ENCODE measurements at regions not wholly inside any gene's neighbourhood (a gene's known extent, or its start where the extent isn't known, plus 50 kb on each side); places are given as distances from the start of the nearest gene placed in this dataset.

DNA sequence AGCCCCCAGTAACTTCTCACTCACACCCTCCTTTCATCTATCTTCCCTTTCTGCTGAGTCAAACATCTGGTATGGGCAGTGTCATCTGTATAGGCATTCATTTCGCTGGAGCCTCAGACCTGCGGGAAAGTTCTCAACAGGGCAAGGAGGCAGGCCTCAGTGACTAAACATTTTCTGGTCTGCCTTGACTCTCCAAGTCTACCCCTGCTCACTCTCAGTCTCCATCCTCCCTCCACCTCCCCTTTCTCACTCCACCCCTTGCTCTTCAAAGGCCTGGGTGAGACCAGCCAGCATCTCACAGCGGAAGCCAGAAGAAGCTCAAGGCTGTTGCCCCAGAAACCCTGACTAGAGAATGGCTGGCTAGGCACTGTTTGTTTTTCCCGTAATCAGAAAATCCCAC is 105.0 kb upstream of the BEND6 start:
- no peaks in the 10 kb centered on the region for H3K4me1 ChIP-seq (ENCODE audit: low read depth)
- H3K27me3 ChIP-seq = no peaks in the 10 kb centered on the region
- peak in 1 of 2 donors; percentile 17 for DNase-seq (ENCODE audit: low read depth in 1 of 2, low spot score in 1 of 2)
- H3K36me3 ChIP-seq = no peaks in the 10 kb centered on the region
- H3K4me3 ChIP-seq = no peak overlapping the region
- H3K9me3 ChIP-seq (ENCODE audit: low read depth) = no peaks in the 10 kb centered on the region
- TF ChIP-seq, protein P1, sequence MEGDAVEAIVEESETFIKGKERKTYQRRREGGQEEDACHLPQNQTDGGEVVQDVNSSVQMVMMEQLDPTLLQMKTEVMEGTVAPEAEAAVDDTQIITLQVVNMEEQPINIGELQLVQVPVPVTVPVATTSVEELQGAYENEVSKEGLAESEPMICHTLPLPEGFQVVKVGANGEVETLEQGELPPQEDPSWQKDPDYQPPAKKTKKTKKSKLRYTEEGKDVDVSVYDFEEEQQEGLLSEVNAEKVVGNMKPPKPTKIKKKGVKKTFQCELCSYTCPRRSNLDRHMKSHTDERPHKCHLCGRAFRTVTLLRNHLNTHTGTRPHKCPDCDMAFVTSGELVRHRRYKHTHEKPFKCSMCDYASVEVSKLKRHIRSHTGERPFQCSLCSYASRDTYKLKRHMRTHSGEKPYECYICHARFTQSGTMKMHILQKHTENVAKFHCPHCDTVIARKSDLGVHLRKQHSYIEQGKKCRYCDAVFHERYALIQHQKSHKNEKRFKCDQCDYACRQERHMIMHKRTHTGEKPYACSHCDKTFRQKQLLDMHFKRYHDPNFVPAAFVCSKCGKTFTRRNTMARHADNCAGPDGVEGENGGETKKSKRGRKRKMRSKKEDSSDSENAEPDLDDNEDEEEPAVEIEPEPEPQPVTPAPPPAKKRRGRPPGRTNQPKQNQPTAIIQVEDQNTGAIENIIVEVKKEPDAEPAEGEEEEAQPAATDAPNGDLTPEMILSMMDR (IDR thresholded peaks at IDR 0.05; ENCODE audit: low read depth, low read length) = no peak
- no peak overlapping the region for H3K27ac ChIP-seq

DNA sequence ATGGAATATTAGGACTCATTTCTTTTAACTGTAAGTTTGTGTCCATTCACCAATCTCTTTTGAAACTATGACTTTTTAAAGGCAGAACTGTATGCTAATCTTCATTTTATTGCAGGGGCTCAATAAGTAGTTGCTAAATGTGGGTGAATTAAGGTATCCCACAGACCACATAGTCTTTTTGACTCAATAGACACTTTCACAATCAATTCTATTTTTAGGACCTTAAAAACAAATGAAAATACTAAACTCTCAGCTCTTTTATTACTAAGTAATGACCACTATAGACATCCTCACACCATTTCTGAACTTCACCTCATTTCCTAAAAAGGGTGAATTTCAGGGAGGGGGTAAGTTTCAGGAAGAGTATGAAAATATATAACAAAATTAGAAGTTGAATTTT is 106.8 kb upstream of the BEND6 start:
- TF ChIP-seq, protein P1 (IDR thresholded peaks at IDR 0.05; ENCODE audit: low read depth, low read length) = no peak
- Histone ChIP-seq H3K9me3 (ENCODE audit: low read depth) (no peaks in the 10 kb centered on the region), H3K27ac (no peak overlapping the region), H3K27me3 (no peaks in the 10 kb centered on the region), H3K36me3 (no peaks in the 10 kb centered on the region), H3K4me1 (ENCODE audit: low read depth) (no peaks in the 10 kb centered on the region), H3K4me3 (no peak overlapping the region)
- no peak for DNase-seq (ENCODE audit: low read depth in 1 of 2, low spot score in 1 of 2)

DNA sequence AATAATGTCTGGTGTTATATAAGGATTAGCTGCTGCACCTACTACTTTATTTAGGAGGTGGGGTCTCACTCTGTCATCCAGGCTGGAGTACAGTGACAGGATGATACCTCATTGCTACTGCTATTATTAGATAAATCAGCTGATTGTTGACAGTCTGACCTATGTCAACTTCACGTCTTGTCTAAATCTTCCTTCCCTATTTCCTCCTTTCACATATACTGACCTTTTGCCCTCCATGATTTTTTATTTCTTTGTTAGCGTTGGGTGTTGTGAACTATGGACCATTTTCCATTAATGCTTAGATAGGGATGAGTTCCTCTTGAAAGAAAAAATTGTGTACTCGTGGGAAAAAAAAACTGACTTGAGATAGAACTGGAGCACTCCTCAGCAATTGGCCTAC is 109.9 kb upstream of the BEND6 start:
- H3K4me1 ChIP-seq (ENCODE audit: low read depth) = peaks cover 23% of the 10 kb centered on the region
- no peaks in the 10 kb centered on the region for H3K9me3 ChIP-seq (ENCODE audit: low read depth)
- no peak for DNase-seq (ENCODE audit: low read depth in 1 of 2, low spot score in 1 of 2)
- no peak overlapping the region for H3K27ac ChIP-seq
- no peak overlapping the region for H3K4me3 ChIP-seq
- H3K36me3 ChIP-seq = no peaks in the 10 kb centered on the region
- H3K27me3 ChIP-seq = no peaks in the 10 kb centered on the region
- TF ChIP-seq, protein P1 (IDR thresholded peaks at IDR 0.05; ENCODE audit: low read depth, low read length) = no peak

DNA sequence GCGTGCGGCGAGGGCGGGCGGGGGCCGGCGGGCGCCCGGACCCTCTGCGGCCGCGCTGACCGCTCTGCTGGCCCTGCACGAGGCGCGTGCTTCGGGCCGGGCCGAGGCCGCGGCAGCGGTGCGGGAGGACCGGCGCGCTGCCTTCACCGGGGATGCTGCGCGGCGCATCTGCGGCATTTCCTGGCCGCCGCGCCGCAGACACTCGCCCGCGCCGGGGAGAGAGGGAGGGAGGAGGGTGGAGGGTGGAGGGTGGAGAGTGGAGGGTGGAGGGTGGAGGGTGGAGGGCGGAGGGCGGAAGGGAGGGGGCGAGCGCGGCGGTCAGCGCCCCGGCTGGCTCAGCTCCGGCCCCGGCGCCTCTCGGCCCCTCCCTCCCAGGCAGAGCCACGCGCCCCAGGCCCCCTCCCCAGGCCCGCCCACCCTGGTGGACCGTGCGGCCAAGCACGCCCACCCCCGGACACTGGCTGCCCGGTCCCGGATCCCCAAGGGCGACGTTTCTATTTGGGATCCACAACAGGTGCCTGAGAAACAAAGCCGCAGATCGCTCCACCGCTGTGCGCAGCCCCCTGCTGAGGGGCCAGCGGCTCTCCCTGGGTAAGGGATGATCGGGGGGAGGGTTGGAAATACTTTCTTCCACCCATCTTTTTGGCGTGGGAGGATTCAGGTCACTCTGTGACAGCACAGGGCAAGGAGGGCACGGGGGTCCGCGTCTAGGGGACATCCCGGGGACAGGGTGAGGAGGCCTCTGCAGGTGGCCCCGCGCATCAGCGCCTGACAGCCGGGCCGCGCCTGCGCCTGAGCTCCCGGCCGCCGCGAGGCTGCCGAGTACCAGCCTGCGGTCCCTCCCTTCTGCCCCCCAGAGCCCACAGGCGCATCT is 111.2 kb upstream of the BEND6 start:
- DNase-seq (ENCODE audit: low read depth in 1 of 2, low spot score in 1 of 2) = peak; percentile 80 to 91
- TF ChIP-seq, protein P1 (IDR thresholded peaks at IDR 0.05; ENCODE audit: low read depth, low read length) = peak; percentile 67
- Histone ChIP-seq H3K36me3 (no peaks in the 10 kb centered on the region), H3K9me3 (ENCODE audit: low read depth) (no peaks in the 10 kb centered on the region), H3K4me1 (ENCODE audit: low read depth) (peaks cover 24% of the 10 kb centered on the region), H3K27me3 (no peaks in the 10 kb centered on the region), H3K27ac (peak overlapping the region; percentile 36), H3K4me3 (peak overlapping the region; percentile 68)

DNA sequence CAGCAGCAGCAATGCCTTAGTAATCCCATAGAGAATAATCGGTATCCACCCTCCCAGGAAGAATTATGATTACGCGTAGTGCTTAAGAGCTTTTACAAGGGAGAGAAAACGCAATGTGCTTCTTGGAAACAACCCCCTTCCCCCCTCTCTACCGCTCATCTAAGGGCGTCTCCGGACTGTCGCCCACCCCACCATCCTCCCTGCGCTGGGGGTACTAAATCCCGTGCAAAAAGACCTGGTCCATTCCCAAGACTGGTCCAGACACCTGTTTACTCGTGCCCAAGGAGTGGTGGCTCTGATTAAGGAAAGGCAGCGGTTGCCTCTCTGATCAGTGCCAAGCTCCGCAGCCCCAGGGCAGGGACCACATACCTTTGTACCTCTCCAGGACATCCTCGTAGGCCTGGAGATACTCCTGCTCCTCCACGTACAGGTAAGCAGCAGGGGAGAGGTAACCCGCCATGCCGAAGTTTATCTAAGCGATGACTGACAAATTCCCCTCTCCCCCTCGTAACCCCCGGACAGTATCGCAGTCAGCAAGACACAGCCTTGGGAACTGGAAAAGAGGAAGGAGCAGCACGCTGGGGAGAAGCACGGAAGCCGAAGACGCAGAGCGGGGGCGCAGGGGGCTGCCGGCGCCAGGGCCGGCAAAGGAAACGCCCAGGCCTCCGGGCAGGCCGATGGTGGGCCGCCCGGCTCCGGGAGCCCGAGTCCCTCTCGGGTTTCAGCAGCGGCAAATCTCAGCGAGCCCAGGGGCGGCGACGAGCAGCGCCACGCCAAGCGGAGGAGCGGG is 112.0 kb upstream of the BEND6 start:
- H3K27ac ChIP-seq = peak overlapping the region; percentile 36
- H3K4me3 ChIP-seq = peak overlapping the region; percentile 68
- H3K4me1 ChIP-seq (ENCODE audit: low read depth) = peaks cover 24% of the 10 kb centered on the region
- TF ChIP-seq, protein P1 (IDR thresholded peaks at IDR 0.05; ENCODE audit: low read depth, low read length) = no peak
- no peaks in the 10 kb centered on the region for H3K9me3 ChIP-seq (ENCODE audit: low read depth)
- DNase-seq (ENCODE audit: low read depth in 1 of 2, low spot score in 1 of 2) = peak; percentile 41 to 87
- H3K36me3 ChIP-seq = no peaks in the 10 kb centered on the region
- H3K27me3 ChIP-seq = no peaks in the 10 kb centered on the region

Data from cardiac muscle cell (in vitro differentiated cells and primary cell).